ENCODE measurements at regions not wholly inside any gene's neighbourhood (a gene's known extent, or its start where the extent isn't known, plus 50 kb on each side); places are given as distances from the start of the nearest gene placed in this dataset.

DNA sequence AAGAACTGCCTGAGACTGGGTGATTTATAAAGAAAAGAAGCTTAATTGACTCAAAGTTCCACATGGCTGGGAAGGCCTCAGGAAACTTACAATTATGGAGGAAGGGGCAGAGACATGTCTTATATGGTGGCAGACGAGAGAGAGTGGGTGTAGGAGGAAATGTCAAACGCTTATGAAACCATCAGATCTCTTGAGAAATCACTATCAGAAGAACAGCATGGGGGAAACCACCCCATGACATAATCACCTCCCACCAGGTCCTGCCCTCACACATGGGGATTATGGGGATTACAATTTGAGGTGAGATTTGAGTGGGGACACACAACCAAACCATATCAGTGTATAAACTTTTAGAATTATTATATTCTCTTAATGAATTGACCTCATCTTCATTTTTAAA, 335.9 kb upstream of the DPYD start:
- Mint-ChIP-seq H3K36me3 (no peaks in the 10 kb centered on the region), H3K27ac (no peak overlapping the region), H3K4me3 (peak overlapping the region in 1 of 8 donors; percentile 10), H3K27me3 (peaks cover 0 to 3% of the 10 kb centered on the region in 2 donors), H3K9me3 (peaks cover 0 to 3% (median 0%) of the 10 kb centered on the region in 8 donors), H3K4me1 (no peaks in the 10 kb centered on the region)
- intact Hi-C loops (cut with micrococcal nuclease), result no loop called here
- no peaks in the 10 kb centered on the region for H3K9me3 ChIP-seq (ENCODE audit: control insufficient read depth in 1 of 2, low read length in 2 of 2)
- H3K4me1 ChIP-seq (ENCODE audit: insufficient read depth, low read length), result no peaks in the 10 kb centered on the region
- ChIA-PET POLR2A (ENCODE audit: partially characterized antibody) (no interaction called here), CTCF (ENCODE audit: partially characterized antibody) (no interaction called here)
- no peaks in the 10 kb centered on the region for H3K27me3 ChIP-seq (ENCODE audit: insufficient read depth, low read length)
- H3K36me3 ChIP-seq (ENCODE audit: insufficient read depth, low read length), result no peaks in the 10 kb centered on the region
- H3K4me3 ChIP-seq (ENCODE audit: low read length in 2 of 2), result no peak overlapping the region
- no peak overlapping the region for H3K27ac ChIP-seq (ENCODE audit: low read depth, low read length)
- no peak for DNase-seq

DNA sequence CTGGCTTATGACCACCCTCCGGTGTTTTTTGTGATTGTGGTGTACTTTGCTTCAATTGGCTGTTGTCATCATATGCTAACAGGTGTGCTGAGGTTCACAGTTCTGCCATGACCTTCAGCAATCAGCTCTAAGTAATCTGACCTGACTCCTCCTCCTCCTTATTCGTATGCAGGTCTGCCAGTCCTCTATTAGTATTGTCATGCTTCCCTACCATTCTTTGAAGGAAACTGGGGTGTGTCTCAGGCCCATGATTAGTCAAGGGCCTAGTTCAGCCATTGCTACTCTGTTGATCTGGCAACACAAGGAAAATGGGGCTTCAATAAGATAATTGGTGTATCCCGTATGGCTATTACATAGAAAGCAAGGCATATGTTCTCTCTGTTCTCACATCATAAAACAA, 332.3 kb upstream of the DPYD start:
- no peaks in the 10 kb centered on the region for H3K27me3 ChIP-seq (ENCODE audit: insufficient read depth, low read length)
- H3K27ac ChIP-seq (ENCODE audit: low read depth, low read length), result no peak overlapping the region
- Mint-ChIP-seq H3K36me3 (no peaks in the 10 kb centered on the region), H3K4me1 (no peaks in the 10 kb centered on the region), H3K4me3 (no peak overlapping the region), H3K9me3 (peaks cover 0 to 10% (median 4%) of the 10 kb centered on the region in 8 donors), H3K27me3 (peaks cover 0 to 3% of the 10 kb centered on the region in 2 donors), H3K27ac (no peak overlapping the region)
- H3K9me3 ChIP-seq (ENCODE audit: control insufficient read depth in 1 of 2, low read length in 2 of 2), result no peaks in the 10 kb centered on the region
- POLR2A ChIA-PET (ENCODE audit: partially characterized antibody), result no interaction called here
- no peaks in the 10 kb centered on the region for H3K36me3 ChIP-seq (ENCODE audit: insufficient read depth, low read length)
- no peak for DNase-seq
- CTCF ChIA-PET (ENCODE audit: partially characterized antibody), result no interaction called here
- no peak overlapping the region for H3K4me3 ChIP-seq (ENCODE audit: low read length in 2 of 2)
- H3K4me1 ChIP-seq (ENCODE audit: insufficient read depth, low read length), result no peaks in the 10 kb centered on the region
- intact Hi-C loops (cut with micrococcal nuclease), result no loop called here

DNA sequence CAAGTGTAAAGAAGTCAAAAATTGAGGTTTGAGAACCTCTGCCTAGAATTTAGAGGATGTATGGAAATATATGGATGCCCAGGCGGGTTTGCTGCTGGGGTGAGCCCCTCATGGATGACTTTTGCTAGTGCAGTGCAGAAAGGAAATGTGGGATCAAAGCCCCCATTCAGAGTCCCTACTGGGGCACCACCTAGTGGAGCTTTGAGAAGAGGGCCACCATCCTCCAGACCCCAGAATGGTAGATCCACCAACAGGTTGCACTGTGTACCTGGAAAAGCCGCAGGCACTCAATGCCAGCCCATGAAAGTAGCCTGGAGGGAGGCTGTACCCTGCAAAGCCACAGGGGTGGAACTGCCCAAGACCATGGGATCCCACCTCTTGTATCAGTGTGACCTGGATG, 330.7 kb upstream of the DPYD start:
- Mint-ChIP-seq H3K27ac (no peak overlapping the region), H3K4me1 (no peaks in the 10 kb centered on the region), H3K36me3 (no peaks in the 10 kb centered on the region), H3K27me3 (peaks cover 0 to 3% of the 10 kb centered on the region in 2 donors), H3K4me3 (no peak overlapping the region), H3K9me3 (peaks cover 0 to 10% (median 6%) of the 10 kb centered on the region in 8 donors)
- Histone ChIP-seq H3K9me3 (ENCODE audit: control insufficient read depth in 1 of 2, low read length in 2 of 2) (no peaks in the 10 kb centered on the region), H3K27me3 (ENCODE audit: insufficient read depth, low read length) (no peaks in the 10 kb centered on the region), H3K4me3 (ENCODE audit: low read length in 2 of 2) (no peak overlapping the region), H3K36me3 (ENCODE audit: insufficient read depth, low read length) (no peaks in the 10 kb centered on the region), H3K4me1 (ENCODE audit: insufficient read depth, low read length) (no peaks in the 10 kb centered on the region), H3K27ac (ENCODE audit: low read depth, low read length) (no peak overlapping the region)
- ChIA-PET POLR2A (ENCODE audit: partially characterized antibody) (no interaction called here), CTCF (ENCODE audit: partially characterized antibody) (no interaction called here)
- DNase-seq, result no peak
- intact Hi-C loops (cut with micrococcal nuclease), result no loop called here

DNA sequence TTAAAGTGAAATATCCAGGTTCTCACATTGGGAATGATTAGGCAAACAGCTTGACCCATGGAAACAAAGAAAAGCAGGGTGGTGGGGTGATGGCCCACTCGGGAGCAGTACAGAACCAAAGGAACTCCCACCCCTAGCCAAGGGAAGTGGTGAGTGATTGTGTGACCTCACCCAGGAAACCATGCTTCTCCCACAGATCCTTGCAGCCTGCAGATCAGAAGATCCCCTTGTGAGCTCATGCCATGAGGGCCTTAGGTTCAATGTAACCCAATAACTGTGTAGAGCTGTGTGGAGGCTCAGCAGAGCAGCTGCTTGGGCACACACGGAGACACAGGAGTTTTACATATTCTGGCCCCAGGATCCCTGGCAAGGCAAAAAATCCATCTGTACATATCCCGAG, 311.8 kb upstream of the DPYD start:
- no peak overlapping the region for H3K27ac Mint-ChIP-seq
- DNase-seq, result no peak
- H3K36me3 Mint-ChIP-seq, result no peaks in the 10 kb centered on the region
- CTCF ChIA-PET (ENCODE audit: partially characterized antibody), result no interaction called here
- Histone ChIP-seq H3K4me1 (ENCODE audit: insufficient read depth, low read length) (no peaks in the 10 kb centered on the region), H3K27me3 (ENCODE audit: insufficient read depth, low read length) (no peaks in the 10 kb centered on the region), H3K27ac (ENCODE audit: low read depth, low read length) (no peak overlapping the region), H3K4me3 (ENCODE audit: low read length in 2 of 2) (no peak overlapping the region), H3K9me3 (ENCODE audit: control insufficient read depth in 1 of 2, low read length in 2 of 2) (no peaks in the 10 kb centered on the region), H3K36me3 (ENCODE audit: insufficient read depth, low read length) (no peaks in the 10 kb centered on the region)
- intact Hi-C loops (cut with micrococcal nuclease), result no loop called here
- no peaks in the 10 kb centered on the region for H3K27me3 Mint-ChIP-seq
- no peak overlapping the region for H3K4me3 Mint-ChIP-seq
- H3K4me1 Mint-ChIP-seq, result peaks cover 0 to 4% (median 0%) of the 10 kb centered on the region in 4 donors
- H3K9me3 Mint-ChIP-seq, result peaks cover 9 to 42% (median 30%) of the 10 kb centered on the region in 8 donors
- POLR2A ChIA-PET (ENCODE audit: partially characterized antibody), result no interaction called here

DNA sequence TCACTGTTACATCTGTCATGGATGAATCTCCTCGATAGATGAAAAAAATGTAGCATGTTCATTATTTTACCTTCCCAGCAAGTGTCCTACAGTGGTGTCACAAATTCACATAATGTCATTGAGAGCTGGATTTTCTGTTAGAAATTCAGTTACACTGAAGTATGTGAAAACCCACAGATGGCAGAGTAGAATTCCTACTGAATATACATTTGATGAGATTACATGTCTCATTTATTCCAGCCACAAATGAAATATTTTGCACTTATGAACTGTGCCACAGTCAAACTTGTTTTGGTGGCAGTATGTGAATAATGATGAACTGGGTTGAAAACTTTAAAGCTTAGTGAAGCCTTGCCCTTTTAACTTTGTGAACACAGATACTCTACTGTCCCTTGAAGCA, 301.9 kb upstream of the DPYD start:
- H3K4me3 ChIP-seq (ENCODE audit: low read length in 2 of 2), result no peak overlapping the region
- H3K36me3 ChIP-seq (ENCODE audit: insufficient read depth, low read length), result no peaks in the 10 kb centered on the region
- no peak overlapping the region for H3K27ac Mint-ChIP-seq
- intact Hi-C loops (cut with micrococcal nuclease), result no loop called here
- H3K27ac ChIP-seq (ENCODE audit: low read depth, low read length), result no peak overlapping the region
- peaks cover 0 to 1% (median 0%) of the 10 kb centered on the region in 8 donors for H3K9me3 Mint-ChIP-seq
- H3K27me3 ChIP-seq (ENCODE audit: insufficient read depth, low read length), result no peaks in the 10 kb centered on the region
- CTCF ChIA-PET (ENCODE audit: partially characterized antibody), result no interaction called here
- POLR2A ChIA-PET (ENCODE audit: partially characterized antibody), result no interaction called here
- no peaks in the 10 kb centered on the region for H3K9me3 ChIP-seq (ENCODE audit: control insufficient read depth in 1 of 2, low read length in 2 of 2)
- no peak for DNase-seq
- H3K27me3 Mint-ChIP-seq, result peaks cover 5% of the 10 kb centered on the region in 2 donors
- no peaks in the 10 kb centered on the region for H3K36me3 Mint-ChIP-seq
- no peaks in the 10 kb centered on the region for H3K4me1 Mint-ChIP-seq
- no peak overlapping the region for H3K4me3 Mint-ChIP-seq
- no peaks in the 10 kb centered on the region for H3K4me1 ChIP-seq (ENCODE audit: insufficient read depth, low read length)

DNA sequence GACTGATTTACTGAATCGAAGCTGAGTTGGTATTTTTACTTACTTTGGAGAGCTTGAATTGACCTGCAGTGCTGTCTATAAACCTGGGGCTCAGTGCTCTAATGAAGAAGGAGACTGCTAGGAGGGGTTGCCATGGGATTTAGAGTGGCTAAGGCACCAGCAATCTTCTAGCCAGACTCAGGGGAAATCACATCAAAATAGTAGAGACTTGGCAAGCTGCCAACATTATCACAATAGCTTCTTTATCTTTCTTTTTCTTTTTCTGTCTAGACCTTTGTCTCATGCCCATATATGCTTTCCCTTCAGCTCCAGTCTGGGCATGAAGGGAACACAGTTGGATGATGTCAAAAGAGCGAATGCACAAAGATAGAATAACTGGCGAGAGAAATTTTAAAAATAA, 301.1 kb upstream of the DPYD start:
- Histone ChIP-seq H3K27me3 (ENCODE audit: insufficient read depth, low read length) (no peaks in the 10 kb centered on the region), H3K4me3 (ENCODE audit: low read length in 2 of 2) (no peak overlapping the region), H3K9me3 (ENCODE audit: control insufficient read depth in 1 of 2, low read length in 2 of 2) (no peaks in the 10 kb centered on the region), H3K27ac (ENCODE audit: low read depth, low read length) (no peak overlapping the region), H3K36me3 (ENCODE audit: insufficient read depth, low read length) (no peaks in the 10 kb centered on the region), H3K4me1 (ENCODE audit: insufficient read depth, low read length) (no peaks in the 10 kb centered on the region)
- Mint-ChIP-seq H3K27ac (no peak overlapping the region), H3K4me1 (no peaks in the 10 kb centered on the region), H3K4me3 (no peak overlapping the region), H3K9me3 (peaks cover 0 to 1% (median 0%) of the 10 kb centered on the region in 8 donors), H3K27me3 (peaks cover 5% of the 10 kb centered on the region in 2 donors), H3K36me3 (no peaks in the 10 kb centered on the region)
- no peak for DNase-seq
- CTCF ChIA-PET (ENCODE audit: partially characterized antibody), result no interaction called here
- POLR2A ChIA-PET (ENCODE audit: partially characterized antibody), result no interaction called here
- intact Hi-C loops (cut with micrococcal nuclease), result no loop called here

DNA sequence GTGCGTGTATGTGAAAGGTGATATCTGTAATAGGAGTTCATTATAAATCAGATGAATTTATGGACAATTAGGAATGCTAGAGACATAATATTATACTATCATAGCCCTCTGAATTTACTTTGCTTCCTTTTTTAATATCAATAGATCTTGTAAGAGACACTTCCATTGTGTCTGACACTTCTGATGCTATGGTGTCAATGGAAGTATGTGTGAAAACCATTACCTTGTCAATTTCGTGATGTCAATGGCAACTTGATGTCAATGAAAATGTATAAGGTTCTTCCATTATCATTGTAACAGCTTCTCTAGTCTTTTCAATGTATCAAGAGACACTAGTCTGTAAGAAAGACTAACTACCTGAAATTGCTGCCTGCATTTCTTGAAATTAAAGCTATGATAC, 296.8 kb upstream of the DPYD start:
- intact Hi-C loops (cut with micrococcal nuclease), result no loop called here
- Histone ChIP-seq H3K27me3 (ENCODE audit: insufficient read depth, low read length) (no peaks in the 10 kb centered on the region), H3K4me1 (ENCODE audit: insufficient read depth, low read length) (no peaks in the 10 kb centered on the region), H3K27ac (ENCODE audit: low read depth, low read length) (no peak overlapping the region), H3K4me3 (ENCODE audit: low read length in 2 of 2) (no peak overlapping the region), H3K9me3 (ENCODE audit: control insufficient read depth in 1 of 2, low read length in 2 of 2) (no peaks in the 10 kb centered on the region), H3K36me3 (ENCODE audit: insufficient read depth, low read length) (no peaks in the 10 kb centered on the region)
- Mint-ChIP-seq H3K27ac (no peak overlapping the region), H3K36me3 (no peaks in the 10 kb centered on the region), H3K27me3 (peaks cover 0 to 7% of the 10 kb centered on the region in 2 donors), H3K9me3 (peaks cover 0 to 4% (median 0%) of the 10 kb centered on the region in 8 donors), H3K4me1 (no peaks in the 10 kb centered on the region), H3K4me3 (no peak overlapping the region)
- CTCF ChIA-PET (ENCODE audit: partially characterized antibody), result no interaction called here
- no peak for DNase-seq
- POLR2A ChIA-PET (ENCODE audit: partially characterized antibody), result no interaction called here

DNA sequence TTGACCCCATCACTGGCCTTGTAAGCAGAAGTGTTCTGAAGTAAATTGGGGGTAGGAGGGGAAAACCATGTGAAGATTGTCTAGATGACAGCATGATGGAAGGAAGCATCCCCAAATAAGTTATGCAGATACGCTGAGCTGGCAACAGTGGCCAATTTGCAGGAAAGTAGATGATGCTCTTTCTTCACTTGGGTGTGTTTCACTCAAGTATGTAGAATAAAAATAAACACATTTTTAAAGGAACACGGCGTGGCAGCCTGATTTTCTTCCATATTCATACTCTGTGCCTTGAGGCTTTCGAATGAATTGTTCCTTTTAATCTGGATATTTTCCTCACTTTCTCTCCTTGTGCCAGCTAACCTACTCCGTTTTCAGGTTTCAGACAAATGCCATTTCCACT, 295.5 kb upstream of the DPYD start:
- intact Hi-C loops (cut with micrococcal nuclease), result no loop called here
- no peak overlapping the region for H3K4me3 ChIP-seq (ENCODE audit: low read length in 2 of 2)
- Mint-ChIP-seq H3K9me3 (peaks cover 0 to 4% (median 0%) of the 10 kb centered on the region in 8 donors), H3K36me3 (no peaks in the 10 kb centered on the region), H3K27me3 (peaks cover 0 to 2% of the 10 kb centered on the region in 2 donors), H3K4me1 (no peaks in the 10 kb centered on the region), H3K27ac (peak overlapping the region in 1 of 7 donors; percentile 36), H3K4me3 (no peak overlapping the region)
- H3K9me3 ChIP-seq (ENCODE audit: control insufficient read depth in 1 of 2, low read length in 2 of 2), result no peaks in the 10 kb centered on the region
- H3K36me3 ChIP-seq (ENCODE audit: insufficient read depth, low read length), result no peaks in the 10 kb centered on the region
- no peaks in the 10 kb centered on the region for H3K4me1 ChIP-seq (ENCODE audit: insufficient read depth, low read length)
- no peak for DNase-seq
- POLR2A ChIA-PET (ENCODE audit: partially characterized antibody), result no interaction called here
- no peak overlapping the region for H3K27ac ChIP-seq (ENCODE audit: low read depth, low read length)
- H3K27me3 ChIP-seq (ENCODE audit: insufficient read depth, low read length), result no peaks in the 10 kb centered on the region
- CTCF ChIA-PET (ENCODE audit: partially characterized antibody), result no interaction called here

Measured in CD4-positive, alpha-beta memory T cell (primary cell).